HG03378 (cell line): ENCODE measurements at regions not wholly inside any gene's neighbourhood (a gene's known extent, or its start where the extent isn't known, plus 50 kb on each side); places are given as distances from the start of the nearest gene placed in this dataset.

Experiments used
- ATAC-seq: cut with Tn5 transposase; IDR thresholded peaks from one replicate; pipeline ENCODE4 v1.9.1; 2021; ENCODE audit warnings: mild to moderate bottlenecking, moderate library complexity; ENCODE audit not compliant: unreplicated experiment

GRCh38 chr7:68321776-68322496, 1276.3 kb upstream of the AUTS2 start:
- no peak for ATAC-seq

DNA sequence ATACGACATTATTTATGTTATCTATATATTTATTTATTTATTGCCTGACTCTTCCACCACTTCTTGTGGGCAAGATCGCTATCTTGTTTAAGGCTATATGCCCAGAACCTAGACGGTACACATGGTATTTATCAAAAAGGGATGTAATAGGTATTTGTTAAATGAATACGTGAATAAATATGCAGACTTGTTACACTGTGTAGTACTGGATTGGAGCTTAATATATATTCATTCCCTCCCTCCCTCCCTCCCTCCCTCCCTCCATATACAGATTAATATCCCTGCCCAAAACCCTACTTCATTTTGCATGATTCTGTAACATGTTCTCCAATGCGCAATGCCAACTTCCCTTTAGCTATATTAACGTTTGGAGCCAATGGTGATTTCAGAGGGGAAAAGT, 1273.7 kb upstream of the AUTS2 start:
- no peak for ATAC-seq

DNA sequence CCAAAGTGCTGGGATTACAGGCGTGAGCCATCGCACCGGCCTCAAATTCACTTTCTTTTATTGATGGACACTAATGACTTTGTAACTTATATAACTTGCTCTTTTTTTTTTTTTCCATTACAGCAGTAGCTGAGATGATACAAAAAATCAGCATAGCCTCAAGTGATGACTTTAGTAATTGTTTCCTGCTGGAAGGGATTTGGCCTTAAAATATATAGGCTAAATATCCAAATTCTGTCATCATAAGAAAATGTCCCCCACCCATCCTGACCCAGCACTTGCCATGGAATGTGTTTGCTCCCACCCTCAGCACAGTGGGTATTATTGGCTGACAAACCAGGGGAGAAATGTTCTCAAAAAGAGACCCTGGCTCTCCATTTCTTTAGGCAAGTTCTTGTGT, 1264.1 kb upstream of the AUTS2 start:
- ATAC-seq, result no peak

GRCh38 chr7:68334636-68335272, 1263.5 kb upstream of the AUTS2 start:
- no peak for ATAC-seq

- no peak for ATAC-seq
Measured at GRCh38 chr7:68336594-68336993, 1261.7 kb upstream of the AUTS2 start.

DNA sequence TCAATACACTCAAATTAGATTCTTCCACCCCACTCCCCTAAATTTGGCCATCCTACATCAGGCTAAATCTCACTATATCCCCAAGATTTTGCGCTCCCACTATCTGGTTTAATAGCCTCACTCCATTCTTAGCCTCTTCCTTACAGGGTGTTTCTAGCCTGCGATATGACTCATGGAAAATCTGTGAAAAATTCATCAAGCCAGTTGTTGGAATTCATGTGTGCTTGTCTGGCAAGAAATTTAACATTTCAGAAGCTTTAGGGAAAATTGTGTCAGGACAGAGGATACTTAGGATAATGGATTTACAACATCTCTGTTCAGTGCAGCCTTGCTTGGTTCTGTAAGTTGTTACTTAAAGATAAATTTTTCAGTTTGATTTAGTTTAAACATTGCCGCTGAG, 1249.9 kb upstream of the AUTS2 start:
- ATAC-seq, result no peak

GRCh38 chr7:68362745-68363518, 1235.3 kb upstream of the AUTS2 start:
- no peak for ATAC-seq

- ATAC-seq, result no peak
Measured at GRCh38 chr7:68364886-68365625, 1233.2 kb upstream of the AUTS2 start.

DNA sequence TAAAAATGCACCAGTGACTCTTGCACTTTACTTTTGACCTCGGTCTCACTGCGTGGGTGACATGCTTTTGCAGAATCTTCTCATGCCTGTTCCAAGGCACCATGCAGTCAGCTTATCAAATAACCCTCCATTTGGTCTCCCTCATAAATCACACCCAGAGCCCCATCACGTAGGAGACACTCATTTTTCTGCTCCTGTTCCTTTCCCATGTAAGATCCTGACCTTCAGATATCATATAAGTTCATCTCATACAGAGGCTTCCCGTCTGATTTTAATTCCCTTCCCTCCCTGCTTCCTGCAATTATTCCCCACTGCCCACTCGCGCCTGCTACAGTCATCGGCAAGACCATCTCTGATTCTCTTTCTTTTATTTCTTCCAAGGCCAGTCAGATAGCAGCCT, 1226.3 kb upstream of the AUTS2 start:
- ATAC-seq, result no peak

GRCh38 chr7:68376131-68376661, 1222.1 kb upstream of the AUTS2 start:
- ATAC-seq, result no peak

DNA sequence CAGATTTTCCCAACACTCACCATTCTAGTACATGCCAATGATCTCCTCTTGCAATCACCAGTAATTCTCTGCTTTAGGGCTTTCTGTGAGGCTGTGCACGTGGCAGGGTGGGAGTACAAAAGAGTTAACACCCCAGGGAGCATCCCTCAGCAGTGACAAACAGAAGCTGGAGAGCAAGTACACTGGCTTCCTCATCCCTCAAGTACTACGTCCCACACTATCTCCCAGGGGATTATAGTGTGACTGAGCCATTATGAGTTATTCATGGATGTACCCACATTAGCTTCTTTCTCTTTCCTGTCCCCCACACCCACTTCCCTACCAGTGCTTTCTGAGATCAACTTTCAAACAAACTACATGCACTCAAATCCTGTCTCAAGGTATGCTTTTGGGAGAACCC, 1216.5 kb upstream of the AUTS2 start:
- ATAC-seq, result no peak

DNA sequence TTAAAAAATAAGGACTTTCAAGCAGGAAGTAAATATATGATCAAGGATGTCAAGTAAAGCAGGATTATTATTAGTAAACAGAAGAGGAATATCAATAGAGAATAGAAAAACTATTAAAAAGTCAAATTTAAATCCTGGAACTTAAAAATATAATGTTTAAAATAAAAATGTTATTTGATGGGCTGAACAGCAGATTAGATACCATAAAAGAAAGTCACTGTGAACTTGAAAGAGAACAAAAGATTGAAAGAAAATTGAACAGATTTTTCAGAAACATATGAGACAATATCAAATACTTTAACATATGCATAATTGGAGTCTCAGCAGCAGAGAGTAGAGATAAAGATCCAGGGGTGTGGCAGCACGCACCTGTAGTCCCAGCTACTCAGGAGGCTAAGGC, 1213.7 kb upstream of the AUTS2 start:
- no peak for ATAC-seq

DNA sequence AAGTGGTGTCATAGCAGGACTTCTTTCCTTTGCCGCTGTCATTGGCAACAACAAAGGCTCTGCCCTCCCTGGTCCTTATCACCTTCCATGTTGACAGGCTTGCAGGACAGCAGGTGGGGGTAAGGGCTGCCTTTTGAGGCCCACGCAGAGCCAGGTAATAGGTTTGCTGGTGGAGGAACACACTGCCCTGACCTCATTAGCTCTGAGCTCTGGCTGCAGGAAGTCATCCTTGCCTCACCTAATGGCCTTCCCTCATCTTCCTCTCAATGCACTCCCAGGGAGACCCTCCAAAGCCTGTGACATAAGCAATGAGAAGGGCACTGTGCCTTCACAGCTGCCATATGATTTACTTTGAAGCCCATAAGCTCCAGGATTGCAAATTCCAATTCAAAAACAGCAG, 1205.2 kb upstream of the AUTS2 start:
- ATAC-seq, result no peak

DNA sequence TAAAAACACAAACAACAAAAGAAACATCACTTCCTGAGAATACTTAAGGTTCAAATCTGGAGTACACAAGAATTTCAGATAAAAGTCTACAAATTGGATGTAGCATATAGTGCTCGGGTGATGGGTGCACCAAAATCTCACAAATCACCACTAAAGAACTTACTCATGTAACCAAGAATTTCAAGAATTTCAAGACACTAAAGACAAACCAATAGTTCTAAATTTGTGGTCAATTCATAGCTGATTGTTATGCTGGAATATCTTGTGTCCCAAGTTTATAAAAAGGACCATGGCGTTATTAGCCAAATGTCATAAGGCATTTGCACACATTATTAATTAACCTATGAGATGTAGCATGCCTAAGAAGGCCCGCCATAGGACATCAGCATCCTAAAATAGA, 1204.1 kb upstream of the AUTS2 start:
- no peak for ATAC-seq

DNA sequence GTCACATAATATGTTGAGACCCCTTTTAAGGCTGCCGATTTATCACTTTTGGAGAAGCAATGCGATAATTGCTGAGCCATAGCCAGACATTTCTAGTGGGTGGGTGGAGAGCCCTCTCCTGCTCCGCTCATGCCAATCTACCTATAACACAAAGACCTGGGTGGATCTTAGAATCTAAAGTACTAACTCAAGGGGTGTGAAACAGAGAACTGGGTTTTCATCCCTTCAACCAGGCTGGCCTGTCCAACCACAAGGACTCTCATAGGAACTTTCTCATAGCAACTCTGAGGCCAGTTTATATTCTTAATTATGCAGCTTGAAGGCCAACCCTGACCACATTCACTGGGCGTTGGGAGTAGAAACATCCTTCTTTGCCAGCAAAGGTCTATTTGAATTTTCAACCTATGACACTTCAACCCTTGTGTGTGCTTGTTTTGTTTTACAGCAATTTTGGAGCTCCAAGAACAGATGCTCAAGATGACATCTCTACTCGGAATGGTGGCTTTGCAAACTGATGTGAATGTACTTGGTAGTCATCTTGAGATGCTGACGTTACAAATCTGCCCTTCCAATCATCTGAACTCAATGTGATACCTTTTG, 1198.2 kb upstream of the AUTS2 start:
- no peak for ATAC-seq

DNA sequence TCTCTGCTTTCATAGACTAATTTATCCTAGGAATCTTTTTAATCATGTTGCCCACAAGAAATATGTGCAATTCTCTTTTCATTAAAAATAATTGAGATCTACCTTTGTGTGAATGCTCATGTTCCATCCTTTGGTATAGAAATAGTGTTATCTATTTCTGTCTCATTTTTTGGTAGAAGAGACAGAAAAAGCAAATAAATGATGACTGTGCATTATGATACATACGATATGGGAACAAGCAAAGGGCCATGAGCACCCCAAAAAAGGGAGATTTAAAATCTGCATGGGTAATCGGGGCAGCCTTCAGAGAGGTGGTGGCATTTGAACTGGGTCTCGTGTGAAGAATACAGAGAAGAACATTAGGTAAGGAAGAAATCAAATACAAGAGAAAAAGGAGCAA, 1197.5 kb upstream of the AUTS2 start:
- ATAC-seq, result no peak

- ATAC-seq, result no peak
Measured at GRCh38 chr7:68401313-68401712, 1197.0 kb upstream of the AUTS2 start.

- ATAC-seq, result no peak
Measured at GRCh38 chr7:68406480-68406879, 1191.8 kb upstream of the AUTS2 start.

- ATAC-seq, result no peak
Measured at GRCh38 chr7:68407460-68407859, 1190.8 kb upstream of the AUTS2 start.

DNA sequence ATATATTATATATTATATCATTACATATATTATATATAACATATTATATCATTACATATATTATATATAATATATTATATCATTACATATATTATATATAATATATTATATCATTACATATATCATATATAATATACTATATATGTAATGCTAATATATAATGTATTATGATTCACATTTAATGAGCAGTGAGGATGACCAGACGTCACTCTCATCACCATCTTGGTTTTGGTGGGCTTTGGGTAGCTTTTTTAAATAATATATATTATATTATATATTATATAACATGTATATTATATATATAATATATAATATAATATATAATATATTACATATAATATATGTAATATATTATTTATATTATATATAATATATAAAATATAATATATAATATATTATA, 1189.4 kb upstream of the AUTS2 start:
- ATAC-seq, result no peak

DNA sequence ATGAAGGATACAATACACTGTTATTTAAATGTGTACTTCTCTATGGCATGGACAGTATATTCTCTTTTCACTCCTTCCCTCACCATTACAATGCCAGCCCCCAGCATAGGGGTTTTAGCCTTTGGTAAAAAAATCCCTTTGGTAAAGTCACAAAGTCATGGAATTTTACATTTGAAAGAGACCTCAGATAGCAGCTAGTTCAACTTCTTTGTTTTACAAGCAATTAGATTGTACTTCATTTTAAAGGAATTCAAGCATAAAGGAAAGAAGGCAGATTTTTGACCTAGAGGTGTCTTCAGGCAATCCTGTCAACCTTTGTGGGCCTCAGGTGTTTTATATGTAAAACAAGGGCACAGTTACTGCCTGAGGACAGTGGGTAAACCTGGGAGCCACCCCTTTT, 1188.4 kb upstream of the AUTS2 start:
- ATAC-seq, result no peak
